Frontal cortex (tissue), 3 donors: ENCODE measurements at regions not wholly inside any gene's neighbourhood (a gene's known extent, or its start where the extent isn't known, plus 50 kb on each side); places are given as distances from the start of the nearest gene placed in this dataset.

Experiments used
- DNase-seq, 2 donors: peaks; one replicate each; pipeline ENCODE4 v3.0.0; 2012; ENCODE audit warnings: low spot score in 2 of 2
- FAIRE-seq: peaks from 2 replicates; lab custom pipeline; 2012; peaks lifted over from hg19 to GRCh38; lab: Jason Lieb, UNC
- donor health status: control.
- donor health status: control.
- donor health status: control.

DNA sequence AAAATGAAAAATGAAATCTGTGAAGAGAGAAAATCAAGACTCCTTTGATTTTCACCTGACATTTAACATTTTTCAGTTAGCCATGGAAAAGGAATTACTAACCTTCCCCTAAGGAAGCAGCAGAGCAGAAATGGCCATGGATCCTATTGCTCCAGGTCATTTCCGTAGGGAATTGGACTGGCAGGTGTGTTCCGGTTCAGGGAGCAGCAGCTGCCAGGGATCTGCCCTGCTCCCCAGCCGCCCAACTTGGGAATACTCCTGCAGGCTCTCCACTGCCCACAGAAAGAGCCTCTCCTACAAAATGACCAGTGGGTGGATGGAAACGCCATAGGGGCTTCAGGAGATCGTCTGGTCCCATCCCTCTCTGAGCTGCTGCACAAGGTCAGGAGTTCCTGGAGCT is 86.0 kb upstream of the MAPK4 start:
- DNase-seq (no peak), FAIRE-seq (no peak)

- DNase-seq (no peak), FAIRE-seq (no peak)
Measured at GRCh38 chr18:50475538-50476193, 84.2 kb upstream of the MAPK4 start.

DNA sequence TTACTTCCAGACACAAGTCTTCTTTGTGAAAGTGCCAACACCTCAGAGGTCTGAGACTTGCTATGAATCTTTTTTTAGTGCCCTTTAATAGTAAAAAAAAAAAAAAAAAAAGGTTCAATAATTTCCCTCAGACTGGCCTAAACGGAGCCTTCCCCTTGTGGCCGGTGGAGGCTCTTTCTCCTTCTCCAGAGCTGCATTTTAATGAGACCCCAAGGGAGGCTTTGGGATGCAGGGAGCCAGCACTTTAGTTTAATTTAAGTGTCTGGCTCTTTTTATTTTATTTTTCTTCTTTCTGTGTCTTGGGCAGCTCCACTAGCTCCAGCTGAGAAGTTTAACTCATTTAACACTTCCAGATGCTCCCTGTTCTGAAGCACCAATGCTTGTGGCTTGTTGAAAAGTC is 67.8 kb upstream of the MAPK4 start:
- no peak for DNase-seq

GRCh38 chr18:50494569-50494968 is 65.3 kb upstream of the MAPK4 start:
- FAIRE-seq (no peak), DNase-seq (no peak)

More for the DNA sequence above, 67.8 kb upstream of the MAPK4 start:
- no peak for FAIRE-seq

DNA sequence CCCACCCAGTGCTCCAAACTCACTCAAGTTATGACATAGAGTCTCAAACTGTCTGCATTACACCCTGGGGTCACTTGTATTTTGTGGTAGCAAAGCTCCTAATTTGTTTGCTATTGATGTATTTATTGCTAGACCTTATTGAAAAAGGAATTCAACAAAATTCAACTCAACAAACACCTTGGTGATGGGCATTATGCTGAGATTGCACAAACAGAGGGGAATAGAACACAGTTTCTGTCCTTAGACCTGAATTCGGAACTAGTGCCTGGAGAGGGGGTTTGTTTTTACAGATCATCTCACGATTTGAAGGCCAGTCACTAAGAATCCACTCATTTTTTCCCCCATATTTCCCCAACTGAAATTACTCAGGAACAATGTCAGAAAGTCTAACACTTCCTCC is 53.5 kb upstream of the MAPK4 start:
- FAIRE-seq, result no peak

GRCh38 chr18:50507120-50507590 is 52.7 kb upstream of the MAPK4 start:
- DNase-seq, result peak in 1 of 2 donors; percentile 41

More for the DNA sequence above, 53.5 kb upstream of the MAPK4 start:
- DNase-seq, result no peak

DNA sequence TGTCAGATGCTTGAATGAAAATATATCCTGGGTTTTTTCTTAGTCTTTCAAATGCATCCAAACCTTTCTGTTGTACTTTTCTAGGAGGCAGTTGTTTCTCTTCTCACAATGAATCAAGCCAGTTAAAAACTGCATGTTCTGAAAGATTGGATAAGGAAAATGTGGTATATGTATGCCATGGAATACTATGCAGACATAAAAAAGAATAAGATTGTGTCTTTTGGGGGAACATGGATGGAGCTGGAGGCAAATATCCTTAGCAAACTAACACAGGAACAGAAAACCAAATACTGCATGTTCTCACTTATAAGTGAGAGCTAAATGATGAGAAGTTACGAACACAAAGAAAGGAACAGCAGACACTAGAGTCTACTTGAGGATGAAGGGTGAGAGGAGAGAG is 51.7 kb upstream of the MAPK4 start:
- FAIRE-seq, result no peak
- DNase-seq, result no peak

More at GRCh38 chr18:50507120-50507590, 52.7 kb upstream of the MAPK4 start:
- no peak for FAIRE-seq

DNA sequence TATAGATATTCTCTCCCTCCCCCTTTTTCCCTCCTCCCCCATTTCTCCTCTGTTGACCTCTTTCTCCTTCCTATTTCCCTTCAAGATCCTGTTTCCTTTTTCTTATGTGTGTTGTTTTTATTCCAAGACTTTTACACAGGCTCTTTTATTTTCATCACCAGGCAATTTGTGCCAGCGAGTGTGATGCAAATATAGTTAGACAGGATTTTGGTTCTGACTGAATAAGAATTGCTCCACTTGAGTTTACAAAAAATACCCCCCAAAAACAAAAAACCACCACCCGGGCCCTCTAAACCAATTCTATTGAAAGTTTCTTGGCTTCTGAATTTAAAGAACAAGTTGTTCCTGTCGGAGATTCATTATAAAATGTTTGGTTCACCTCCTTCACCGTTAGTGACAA is 50.9 kb upstream of the MAPK4 start:
- FAIRE-seq (no peak), DNase-seq (no peak)
